ENCODE measurements at regions not wholly inside any gene's neighbourhood (a gene's known extent, or its start where the extent isn't known, plus 50 kb on each side); places are given as distances from the start of the nearest gene placed in this dataset.

DNA sequence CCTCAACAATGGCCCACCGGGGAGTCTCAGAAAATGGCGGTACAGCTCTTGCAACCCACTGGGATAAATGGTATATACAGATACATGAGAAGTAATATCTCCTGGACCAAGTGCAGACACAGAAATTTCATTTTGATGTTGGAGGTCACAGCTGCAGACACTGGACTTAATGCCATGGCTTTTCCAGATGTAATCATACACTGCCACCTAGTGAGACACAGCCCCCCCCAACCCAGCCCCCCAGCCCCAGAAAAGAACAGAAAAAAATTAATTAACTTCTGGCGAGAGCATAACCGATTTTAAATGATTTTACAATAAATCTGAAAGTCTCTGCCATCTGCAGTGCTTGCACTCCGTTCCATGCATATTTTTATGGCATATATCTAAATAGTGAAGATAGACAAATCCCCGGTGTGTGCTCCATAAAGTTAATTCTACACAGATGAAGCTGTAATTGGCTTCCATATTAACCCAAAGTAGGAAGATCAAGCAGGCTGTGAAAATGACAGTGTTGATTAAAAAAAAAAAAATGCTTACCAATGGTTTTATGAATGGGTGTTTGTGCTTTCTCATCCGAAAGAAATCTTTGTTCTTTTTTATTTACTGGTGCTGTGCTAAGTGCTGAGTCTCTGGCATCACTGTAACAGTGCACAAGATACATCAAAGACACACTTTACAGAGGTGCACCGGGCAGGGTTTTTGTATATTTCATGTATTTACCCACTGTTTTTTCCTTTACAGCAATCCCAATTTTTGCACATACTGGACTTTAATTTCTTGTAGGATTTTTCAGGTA, 804.1 kb downstream of the TFAP2A start:
- DNase-seq (ENCODE audit: low read depth), result no peak

DNA sequence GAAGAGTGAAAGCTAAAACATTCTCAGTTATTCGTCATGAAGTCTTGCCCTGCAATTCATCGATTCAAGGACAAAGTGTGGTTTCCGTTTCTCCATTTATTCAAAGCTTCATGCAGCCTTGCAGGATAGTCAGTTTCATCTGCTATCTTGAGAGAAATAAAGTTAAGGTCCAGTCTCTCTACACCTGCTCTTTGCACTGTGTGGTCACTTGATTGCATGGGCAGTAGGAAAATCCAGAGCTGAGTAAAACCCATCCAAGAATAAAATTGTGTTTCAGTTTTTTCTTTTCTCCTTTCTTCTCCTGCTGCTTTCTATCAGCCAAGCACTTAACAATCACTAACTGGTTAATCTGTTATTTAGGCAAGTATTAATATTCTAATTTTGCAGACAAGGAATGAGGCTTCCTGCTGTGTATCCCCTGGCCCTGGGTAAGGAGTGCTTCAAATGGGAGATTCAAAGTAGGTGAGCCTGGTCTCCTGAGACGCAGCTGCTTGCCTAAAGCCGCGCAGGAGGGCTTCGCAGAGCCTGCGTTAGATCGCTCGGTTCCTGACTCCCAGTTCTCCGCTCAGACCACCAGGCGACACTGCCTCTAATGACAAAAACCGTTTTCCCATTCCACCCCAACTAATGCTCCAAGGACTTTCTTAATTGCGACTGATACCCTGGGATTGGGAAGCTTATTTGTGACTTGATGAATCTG, 808.3 kb downstream of the TFAP2A start:
- no peak for DNase-seq (ENCODE audit: low read depth)

DNA sequence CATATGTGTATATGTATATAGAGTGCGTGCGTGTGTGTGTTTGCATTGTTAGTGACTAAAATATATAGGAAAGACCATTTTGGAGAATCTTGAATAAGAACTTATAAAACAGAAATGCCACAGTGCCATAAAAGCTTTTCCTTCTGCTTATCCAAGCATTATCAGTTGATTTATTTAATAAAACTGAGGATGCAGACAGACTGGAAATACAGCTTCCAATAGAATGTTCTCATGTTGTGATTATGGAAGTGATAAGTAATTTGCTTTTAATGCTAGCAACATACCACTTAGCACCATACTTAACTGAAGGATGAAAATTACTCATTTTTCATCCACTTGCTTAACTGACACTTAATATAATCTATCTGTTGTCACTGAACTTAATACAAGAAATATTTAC, 820.1 kb downstream of the TFAP2A start:
- no peak for DNase-seq (ENCODE audit: low read depth)

DNA sequence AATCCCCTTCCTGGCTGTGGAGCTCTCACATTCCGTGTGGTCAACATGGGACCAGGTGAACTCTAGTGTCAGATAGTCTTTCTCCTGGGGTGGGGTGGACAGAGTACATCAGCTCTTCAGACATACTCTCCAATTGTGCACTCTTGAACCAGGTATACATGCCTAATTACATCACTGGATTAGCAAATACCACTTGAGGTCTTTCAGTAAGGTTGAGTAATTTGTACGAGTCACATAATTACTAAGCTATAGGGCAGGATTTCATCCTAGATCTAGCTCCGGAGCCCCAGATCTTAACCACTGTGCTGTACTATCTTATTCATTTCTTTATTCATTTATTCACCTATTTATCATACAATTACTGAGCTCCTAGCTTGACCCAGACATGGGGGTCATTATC, 821.3 kb downstream of the TFAP2A start:
- no peak for DNase-seq (ENCODE audit: low read depth)

DNA sequence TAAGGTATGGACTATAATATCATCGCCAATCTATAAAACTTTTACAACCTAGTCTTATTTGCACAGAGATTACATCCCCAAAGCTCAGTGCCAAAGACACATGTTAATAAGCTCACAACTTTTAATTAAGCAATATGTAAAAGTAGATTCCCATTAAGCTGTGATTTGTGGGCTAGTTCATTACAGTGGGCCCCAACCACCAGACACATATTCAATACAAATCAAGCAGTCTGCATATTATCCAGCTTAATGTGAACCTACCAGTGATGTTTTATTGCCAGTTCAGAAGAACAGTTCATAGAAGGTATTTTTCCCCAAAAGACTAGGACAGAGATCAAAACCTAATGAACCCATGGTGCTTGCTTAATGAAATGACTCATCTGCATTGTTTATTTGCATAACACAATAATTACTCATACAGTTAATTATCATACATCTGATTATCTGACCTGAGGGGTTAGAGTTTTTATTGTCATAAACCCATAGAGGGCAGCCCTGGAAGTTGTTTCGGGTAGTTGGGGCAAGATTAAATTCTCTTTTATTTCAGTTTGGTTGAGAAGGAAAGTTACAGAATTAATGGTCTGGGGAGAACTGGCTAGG, 831.0 kb downstream of the TFAP2A start:
- DNase-seq (ENCODE audit: low read depth), result no peak

DNA sequence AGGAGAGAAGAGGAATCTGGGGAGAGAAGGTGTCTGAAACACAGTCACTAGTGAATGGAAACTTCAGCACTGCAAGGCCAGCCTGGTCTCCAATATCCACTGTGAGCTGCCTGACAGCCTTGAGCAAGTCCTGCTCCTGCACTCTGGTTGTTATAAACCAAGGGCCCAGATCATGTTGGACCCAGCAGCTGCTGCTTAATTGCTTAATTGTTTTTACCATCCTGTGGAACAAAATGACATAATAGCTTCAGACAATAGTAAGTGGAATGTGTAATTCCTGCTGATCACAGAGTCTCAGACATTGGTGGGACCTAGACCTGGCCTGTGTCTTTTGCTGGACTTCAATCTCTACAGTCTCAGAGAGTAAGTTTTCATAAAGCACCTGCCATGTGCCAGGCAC, 833.7 kb downstream of the TFAP2A start:
- DNase-seq (ENCODE audit: low read depth), result no peak

DNA sequence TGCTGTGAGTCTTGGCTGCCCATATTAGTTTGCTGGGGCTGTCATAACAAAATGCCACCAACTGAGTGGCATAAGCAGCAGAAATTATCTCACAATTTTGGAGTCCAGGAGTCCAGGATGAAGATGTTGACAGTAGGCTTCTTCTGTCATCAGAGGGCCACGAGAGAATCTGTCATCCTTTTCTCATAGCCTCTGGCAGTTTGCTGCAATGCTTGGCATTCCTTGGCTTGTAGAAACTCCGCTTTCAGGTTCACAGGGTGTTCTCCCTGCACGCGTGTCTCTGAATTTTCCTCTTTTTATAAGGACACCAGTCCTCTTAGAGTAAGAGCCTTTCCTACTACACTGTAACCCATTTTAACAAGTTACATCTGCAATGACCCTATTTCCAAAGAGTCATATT, 838.4 kb downstream of the TFAP2A start:
- no peak for DNase-seq (ENCODE audit: low read depth)

DNA sequence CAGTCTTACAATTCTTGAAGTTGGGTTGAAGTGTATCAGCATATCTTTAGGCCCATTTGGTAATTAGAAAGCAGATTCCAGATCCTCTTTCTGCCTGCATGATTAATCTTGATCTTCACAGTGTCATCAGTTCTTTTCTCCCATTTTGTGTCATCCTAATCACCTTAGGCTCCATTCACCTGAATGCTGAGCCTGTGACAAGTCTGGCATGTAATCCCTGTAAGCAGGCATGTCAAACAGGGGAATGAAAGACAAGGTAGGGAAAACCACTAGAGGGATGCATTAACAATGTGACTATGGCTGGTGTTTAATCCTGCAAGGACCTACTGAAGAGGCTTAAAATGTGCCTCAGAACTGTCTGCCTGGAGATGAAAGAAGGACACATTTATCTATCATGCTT, 848.8 kb downstream of the TFAP2A start:
- DNase-seq (ENCODE audit: low read depth), result no peak

DNA sequence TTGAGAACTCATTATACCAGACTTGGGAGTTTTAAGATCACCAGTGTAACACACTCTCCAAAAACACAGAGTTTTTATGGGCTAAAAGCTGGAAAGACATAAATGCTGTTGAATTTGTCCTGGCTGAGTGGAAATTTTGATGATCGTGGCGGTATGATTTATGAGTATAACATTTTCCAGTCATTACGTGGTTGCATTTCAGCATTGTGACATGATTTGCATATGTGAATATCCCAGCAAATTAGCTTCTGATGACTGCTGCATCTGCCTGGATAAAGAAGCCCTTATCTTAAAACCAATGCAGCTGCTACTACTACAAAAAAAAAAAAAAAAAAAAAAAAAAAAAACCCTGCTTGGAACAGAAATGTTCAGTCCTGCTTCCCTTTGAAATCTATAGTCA, 850.9 kb downstream of the TFAP2A start:
- DNase-seq (ENCODE audit: low read depth), result no peak

DNA sequence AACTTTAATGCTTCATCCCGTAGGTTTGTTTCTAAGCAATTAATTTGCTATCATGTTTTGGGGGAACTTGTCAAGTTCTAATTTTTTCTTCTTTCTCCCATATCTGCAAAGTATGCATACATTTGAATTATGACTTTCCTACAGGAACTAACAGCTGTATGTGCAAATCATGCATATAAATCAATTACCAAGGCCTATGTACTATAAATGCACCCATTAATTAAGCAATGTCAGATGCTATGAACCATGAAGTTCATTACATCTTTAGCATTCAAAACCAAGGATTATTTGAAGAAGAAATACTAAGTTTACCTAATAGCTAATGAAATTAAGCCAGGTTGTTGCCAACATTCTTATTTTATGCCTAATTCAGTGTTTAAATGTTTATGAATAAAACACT, 851.3 kb downstream of the TFAP2A start:
- no peak for DNase-seq (ENCODE audit: low read depth)

DNA sequence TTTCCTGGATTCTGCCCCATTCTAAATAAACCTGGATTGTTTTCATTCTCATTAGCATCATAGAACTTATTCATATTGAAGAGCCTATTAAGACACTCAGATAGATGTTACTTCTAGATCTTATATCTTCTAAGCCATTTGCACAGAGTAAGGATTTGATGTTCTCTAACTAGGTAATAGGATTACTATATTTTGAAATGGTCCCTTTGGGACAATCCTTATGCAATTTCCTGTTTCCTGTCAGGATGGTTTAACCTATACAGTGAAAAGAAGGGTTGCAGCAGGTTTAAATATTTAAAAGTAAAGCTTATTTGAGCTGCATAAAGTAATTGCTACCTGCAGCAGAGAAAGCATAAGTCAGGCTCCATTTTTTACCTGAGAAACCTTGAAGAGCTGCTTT, 860.1 kb downstream of the TFAP2A start:
- DNase-seq (ENCODE audit: low read depth), result no peak

DNA sequence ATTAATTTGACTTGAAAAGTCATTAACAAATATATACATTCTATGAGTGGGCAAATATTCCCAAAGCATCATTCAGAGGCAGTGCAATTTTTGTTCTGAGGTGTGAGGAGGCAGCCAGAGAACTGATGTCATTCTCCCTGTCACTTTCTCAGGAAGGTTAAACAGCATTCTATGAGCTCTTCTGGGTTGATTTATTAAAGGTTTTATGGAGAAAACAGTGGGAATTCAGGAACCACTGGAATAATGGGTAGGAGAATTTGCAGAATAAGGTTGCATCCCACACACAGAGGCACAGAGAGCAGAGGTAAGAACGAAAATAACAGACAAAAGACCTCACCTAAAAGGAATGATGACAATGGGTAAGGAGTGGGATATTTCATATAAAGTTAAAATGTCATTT, 860.6 kb downstream of the TFAP2A start:
- DNase-seq (ENCODE audit: low read depth), result no peak

DNA sequence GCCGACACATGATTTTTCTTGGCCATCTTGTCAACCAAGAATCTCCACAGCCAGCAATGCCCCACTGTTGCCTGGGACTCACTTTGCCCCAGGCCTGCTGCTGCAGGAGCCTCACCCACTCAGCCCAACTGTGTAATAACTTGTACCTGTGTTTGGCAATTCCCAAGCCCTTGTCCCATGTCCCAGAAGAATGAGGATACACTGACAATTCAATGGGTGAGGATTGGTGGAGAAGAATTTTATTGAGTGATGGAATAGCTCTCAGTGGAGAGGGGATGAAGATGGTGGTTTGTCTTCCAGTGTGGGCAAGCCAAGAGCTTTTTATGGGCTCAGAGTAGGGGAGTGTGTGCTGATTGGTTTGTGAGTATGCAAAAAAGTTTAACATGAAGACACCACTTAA, 861.9 kb downstream of the TFAP2A start:
- DNase-seq (ENCODE audit: low read depth), result no peak

DNA sequence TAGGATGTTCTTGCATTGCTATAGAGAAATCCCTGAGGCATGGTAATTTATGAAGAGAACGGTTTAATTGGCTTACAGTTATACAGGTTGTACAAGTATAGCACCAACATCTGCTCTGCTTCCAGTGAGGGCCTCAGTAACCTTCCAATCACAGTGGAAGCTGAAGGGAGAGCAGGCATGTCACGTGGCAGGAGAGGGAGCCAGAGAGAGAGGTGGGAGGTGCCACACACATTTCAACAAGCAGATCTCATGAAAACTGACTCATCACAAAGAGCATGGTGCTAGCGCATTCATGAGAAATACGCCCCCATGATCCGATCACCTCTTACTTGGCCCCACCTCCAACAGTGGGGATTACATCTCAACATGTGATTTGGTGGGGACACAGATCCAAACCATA, 871.2 kb downstream of the TFAP2A start:
- DNase-seq (ENCODE audit: low read depth), result no peak

DNA sequence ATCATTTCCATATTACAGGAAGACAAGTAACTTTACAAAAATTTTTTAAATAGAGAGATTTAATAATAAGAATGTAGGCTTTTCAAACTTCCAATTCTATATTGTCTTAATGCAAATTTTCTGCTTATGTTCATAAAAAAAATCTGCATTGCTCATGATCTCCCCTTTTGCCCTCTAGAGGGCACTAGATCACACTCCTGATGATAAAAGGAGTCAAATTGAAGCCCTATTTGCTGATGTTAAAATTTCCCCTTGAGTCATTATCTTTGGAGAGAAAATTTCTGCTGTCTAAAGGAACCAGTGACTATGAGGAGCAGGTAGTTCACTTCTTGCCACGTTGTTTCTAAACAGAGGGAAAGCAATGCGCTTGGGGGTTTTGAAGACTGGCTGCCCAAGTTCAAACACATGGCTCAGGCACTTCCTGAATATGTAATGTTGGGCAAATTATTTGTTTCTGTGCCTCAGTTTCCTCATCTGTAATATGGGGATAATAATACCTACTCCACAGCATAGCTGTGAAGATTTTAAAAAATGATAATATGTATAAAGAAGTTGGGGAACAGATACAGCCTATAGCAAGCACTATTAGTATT, 874.2 kb downstream of the TFAP2A start:
- DNase-seq (ENCODE audit: low read depth), result no peak

DNA sequence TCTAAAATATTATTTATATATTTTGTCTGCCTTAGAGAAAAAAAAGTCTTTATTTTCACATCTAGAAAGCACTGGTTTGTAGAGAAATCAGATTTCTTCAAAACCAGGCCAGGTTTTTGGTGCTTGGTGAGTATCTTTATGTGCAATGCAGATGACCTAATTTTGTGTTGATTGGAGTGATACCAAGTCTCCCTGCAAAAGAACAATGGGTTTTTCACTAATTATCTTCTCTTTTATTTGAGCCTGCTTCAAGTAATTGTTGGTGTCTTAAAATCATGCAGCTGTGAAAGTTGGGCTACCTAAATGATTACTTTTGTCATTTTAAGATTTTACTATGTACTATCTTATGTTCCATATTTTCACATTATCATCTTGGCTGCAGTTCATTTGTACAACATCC, 874.7 kb downstream of the TFAP2A start:
- DNase-seq (ENCODE audit: low read depth), result no peak

DNA sequence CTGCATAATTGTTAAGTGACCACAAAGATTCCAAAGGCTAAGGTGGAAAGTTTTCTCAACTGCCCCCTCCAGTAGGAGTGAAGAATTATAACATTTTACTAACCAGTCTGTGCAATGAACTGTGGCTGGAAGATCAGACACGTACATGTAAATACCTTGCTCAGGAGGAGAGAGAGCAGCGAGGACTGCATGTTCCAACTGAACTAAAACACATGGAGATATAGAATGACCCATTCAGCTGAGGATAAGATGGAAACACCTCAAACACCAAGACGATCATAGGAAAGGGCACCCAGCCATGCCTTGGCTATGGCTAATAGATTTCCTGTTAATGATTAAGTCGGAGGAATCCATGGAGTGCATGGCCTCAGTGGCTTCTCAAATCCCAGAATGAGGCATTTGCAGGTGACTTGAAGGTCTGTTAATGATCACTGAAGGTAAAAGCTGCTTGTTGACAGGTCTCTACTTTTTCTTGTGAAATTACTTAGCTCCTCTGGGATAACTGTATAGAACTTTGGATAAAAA, 875.6 kb downstream of the TFAP2A start:
- DNase-seq (ENCODE audit: low read depth), result no peak

DNA sequence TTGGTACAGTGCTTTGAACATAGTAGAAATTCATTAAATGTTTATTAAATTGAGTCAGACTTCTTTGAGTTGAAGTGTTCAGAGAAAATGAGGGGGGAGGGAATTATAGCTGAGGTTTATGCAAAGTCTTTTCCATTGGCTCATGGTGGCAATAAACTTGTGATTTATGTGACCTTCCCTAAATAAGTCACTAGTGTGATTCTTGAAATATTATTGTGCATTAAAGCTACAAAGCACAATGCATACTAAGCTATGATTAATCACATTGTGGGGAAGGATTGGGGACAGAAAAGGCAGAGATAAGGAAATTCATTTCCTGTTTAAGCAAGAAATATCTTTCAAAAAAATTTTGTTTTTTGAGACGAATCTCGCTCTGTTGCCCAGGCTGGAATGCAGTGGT, 877.5 kb downstream of the TFAP2A start:
- DNase-seq (ENCODE audit: low read depth), result no peak

DNA sequence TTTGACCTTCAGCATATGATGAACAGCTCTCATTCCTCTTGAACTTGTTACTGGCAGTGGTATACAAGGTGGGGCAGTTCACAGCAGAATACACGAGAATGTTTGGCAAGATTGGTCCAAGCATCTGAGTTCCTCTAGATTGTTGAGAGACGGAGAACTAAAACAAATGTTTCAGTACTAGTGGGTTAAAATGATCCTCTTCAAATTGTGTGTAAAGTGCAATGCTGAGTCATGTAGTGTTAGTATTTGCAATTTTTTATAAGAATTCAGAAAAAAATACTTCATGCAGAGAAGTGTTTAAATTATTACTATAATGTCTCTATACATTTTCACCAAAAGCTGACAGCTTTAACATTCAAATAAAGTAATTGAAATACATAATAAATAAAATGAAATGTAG, 879.8 kb downstream of the TFAP2A start:
- no peak for DNase-seq (ENCODE audit: low read depth)

DNA sequence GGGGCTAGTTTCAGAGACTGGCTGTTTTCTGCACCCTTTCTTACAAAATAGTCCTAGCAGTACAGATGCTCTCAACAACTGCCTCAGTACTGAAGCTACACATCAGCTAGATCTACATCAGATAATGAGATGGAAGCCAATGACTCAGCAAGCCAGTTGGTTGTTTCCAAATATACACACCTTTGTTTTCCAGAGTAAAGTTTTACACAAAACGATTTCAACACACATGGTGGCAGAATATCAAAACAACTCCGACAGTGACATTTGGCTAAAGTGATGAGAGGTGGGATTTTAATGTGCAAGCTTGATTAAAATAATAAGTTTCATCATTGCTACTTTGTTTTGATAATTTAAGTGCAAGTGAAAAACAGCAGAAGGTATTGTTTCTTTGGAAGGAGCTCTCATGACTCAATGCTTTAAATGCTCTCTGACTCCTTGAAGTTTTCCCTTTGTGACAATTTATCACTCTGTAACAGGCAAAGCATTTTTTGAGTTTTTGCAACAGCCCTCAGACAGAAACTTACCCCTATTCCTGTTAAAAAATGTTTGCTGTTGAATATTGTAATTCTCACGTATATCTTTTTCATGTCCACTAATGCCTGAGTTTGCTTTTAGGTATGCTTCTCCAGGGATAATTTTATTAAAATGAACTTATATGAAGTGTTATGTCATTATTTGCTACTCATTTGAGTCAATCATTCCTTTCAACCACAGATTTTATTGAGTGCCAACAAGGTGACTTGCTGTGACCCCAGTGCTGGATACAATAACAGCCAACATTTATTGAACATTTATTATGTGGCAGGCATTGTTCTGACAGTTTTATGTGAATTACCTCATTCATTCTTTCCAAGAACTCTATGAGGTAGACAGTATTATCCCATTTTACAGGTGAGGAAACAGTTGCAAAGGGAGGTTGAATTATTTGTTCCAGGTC, 882.0 kb downstream of the TFAP2A start:
- DNase-seq (ENCODE audit: low read depth), result no peak

DNA sequence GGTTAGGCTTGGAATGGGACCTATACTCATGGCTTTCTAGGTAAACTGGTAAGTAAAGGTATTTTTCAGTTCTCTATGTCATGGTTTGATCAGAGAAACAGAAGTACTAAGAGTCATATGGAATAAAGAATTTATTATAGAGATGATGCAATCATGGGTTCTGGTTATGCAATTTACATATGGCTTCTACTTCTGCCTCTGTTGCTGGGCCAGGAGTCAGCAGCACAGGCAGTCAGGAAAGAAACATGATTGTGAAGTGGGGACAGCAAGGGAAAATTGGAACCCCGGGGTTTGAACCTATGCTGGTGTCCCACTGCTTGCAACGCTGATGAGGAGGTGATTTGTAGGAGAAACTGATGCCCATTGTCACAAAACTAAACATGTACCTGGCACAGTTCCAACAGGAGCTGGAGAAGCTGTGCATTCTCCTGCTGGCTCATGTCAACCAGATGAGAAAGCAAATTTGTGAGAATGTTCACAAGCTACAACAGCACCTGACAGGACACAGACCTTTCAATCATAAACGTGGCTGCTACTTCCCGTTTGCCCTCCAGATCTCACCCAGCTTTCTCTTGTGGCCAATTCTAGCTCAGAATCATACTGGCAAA, 887.1 kb downstream of the TFAP2A start:
- DNase-seq (ENCODE audit: low read depth), result no peak

Measured in stimulated activated CD8-positive, alpha-beta memory T cell treated with anti-CD3 and anti-CD28 coated beads, Interleukin-12 subunit alpha, Interleukin-12 subunit beta, amount 100 ng/mL, for 4 hours (primary cell).